Glomerular visceral epithelial cell (primary cell): ENCODE measurements at regions not wholly inside any gene's neighbourhood (a gene's known extent, or its start where the extent isn't known, plus 50 kb on each side); places are given as distances from the start of the nearest gene placed in this dataset.

Source experiments
- DNase-seq: peaks from one replicate; pipeline ENCODE4 v3.0.0-alpha.2; 2016; ENCODE audit errors: extremely low spot score

DNA sequence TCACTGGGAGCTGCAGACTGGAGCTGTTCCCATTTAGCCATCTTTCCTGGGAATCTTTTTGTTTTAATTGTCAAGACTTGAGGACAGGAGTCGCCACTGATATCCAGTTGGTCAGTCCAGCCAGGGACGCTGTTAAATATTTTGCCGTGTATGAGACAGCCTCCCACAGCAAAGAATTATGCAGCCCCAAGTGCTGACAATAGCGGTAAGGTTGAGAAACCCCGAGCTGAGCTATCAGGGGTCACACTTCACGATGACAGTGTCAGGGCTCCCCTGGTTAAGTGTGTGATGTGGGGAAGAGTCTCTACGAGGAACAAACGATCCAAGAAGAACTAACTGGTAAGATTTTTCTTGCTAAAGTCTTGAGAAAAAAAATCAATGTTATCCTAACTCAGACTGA is 372.0 kb upstream of the MPDZ start:
- DNase-seq: no peak

DNA sequence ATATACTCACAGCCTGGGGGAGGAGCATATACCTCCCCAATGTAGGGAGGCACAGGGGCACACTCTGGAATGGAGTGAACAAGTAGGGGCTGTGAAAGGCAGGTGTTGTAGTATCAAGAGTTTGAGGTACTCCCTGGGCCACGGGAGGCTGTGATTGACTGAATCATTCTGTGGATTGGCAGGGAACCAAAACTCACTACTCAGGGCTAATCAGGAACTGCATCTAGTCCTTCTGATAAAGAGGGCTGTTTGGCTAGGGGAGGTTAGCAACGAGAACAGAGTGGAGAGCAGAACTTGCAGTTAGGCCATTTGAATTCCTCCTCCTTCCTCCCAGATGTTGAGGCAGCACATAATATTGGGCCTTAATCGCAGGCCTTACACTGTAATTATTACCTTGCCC is 369.2 kb upstream of the MPDZ start:
- DNase-seq: no peak

DNA sequence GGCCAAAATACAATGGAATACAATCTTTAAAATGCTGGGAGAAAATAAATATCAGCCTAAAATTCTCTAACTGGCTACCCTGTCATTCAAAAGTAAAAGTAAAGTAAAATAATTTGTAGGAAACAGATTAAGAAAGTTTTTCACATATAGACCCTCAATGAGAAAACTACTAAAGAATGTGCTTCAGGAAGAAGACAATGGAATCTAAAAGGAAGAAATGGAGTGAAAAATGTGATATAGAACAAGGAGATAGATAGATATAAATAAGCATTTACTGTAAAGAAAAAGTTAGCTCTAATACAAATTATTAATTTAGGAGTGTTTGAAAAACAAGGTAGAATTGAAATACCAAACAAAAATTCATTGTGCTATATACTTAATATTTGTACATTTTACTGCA is 368.6 kb upstream of the MPDZ start:
- DNase-seq: no peak

DNA sequence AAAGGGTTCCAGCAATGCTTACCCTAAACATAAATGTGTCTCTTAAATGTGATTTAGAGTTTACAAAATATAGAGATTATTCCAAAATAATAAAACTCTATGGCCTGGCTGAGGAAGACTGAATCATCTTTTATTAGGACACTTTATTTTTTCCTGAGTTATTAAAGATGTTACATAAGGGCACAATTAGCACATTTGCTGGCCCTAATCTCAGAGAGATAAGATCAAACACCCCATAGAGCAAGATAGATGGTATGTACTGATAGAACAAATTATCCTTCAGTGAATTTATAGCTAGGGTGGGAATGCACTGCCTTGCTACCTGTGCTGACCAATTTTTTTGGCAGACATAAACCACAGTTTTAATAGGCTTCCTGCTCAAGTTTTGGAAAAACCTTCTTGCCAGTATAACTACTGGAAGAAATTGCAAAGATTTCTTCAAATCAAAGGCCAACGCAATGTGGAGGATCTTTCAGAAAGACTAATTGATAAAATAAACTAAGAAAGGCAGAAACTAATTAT is 367.1 kb upstream of the MPDZ start:
- no peak for DNase-seq

DNA sequence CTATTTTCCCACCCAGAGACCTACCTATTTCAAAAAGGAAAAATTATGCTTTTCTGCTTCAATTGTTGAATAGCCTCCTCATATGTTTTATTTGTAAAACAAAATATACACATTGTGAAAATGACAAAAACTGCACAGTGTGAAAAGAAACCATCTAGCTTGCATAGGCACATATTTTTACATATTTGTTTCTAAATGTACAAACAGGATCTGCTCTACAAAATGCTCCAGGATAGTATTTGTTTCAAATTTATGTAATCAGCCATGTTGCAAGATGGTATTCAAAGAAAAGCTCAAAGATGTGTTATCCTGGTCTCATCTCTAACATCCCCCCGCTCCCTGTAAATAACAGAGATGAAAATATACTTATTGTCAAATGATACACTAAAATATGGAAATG is 366.1 kb upstream of the MPDZ start:
- no peak for DNase-seq

DNA sequence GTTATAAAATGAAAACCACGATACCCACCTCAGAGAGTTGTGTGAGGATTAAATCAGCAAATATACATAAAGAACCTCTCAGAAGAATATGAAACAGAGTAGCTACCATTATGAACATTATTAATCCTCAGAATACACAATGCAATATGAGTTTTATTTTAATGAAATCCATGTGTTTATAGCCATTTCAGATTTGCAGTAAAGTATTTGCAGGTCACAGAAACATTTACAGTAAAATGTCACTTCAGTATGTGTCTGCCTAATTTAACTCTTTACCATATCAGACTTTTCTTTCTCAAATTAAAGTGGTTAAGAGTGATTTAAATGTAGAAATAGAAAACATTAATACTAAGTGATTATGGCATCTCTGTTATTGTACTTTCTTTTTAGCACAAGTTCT is 365.2 kb upstream of the MPDZ start:
- DNase-seq: no peak

DNA sequence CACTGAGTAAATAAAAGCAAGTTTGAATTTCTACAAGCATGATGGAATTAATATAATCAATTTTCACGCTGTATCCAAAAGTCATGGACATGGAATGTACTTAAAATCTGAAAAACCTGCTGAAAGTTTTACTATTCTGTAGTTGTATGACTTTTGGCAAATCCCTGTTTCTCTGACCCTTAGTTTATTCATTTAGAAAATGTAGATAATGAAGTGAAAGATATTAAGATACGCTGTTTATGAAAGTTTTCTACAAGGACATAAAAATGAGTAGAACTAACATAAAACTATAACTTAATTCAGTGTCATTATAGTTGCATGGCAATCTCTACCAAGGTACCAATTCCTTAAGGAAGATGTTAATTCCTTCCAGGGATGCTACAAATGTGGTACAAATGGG is 363.2 kb upstream of the MPDZ start:
- DNase-seq: no peak

DNA sequence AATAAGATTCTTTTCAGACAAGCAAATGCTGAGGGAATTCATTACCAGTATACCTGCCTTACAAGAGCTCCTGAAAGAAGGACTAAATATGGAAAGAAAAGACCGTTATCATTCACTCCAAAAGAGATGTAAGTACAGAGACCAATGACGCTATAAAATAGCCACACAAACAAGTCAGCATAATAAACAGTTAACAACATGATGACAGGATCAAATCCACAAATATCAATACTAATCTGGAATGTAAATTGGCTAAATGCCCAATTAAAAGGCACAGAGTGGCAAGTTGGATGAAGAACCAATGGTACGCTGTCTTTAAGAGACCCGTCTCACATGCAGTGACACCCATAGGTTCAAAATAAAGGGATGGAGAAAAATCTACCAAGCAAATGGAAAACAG is 349.6 kb upstream of the MPDZ start:
- DNase-seq: no peak

DNA sequence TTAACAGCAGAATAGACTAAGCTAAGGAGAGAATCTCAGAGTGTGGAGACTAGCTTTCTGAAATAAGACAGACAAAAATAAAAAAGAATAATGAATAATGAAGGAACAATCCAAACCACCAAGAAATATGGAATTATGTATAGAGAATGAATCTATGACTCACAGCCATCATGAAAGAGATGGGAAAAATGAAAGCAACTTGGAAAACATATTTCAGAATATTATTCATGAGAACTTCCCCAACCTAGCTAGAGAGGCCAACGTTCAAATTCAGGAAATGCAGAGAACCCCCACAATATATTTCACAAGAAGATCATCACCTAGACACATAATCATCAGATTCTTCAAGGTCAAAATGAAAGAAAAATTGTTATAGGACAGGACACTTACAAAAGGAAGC is 349.0 kb upstream of the MPDZ start:
- DNase-seq: no peak

DNA sequence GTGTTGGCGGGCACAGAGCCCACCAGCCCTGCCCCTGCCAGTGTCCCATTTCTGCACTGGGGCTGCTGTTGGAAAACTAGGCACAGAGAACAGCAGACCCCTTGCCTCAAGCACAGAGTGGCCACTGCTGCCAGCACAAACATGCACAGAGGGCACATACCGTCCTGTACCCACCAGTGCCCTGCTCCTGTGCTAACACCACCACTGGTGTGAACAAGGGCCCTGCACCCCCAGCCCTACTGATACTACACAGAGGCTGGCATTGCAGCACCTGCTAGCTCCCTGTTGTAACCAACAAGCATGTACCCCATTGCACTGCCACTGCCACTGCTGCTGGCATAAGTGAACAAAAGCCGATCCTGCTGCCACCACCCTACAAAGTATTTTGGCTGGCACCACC is 348.0 kb upstream of the MPDZ start:
- no peak for DNase-seq

DNA sequence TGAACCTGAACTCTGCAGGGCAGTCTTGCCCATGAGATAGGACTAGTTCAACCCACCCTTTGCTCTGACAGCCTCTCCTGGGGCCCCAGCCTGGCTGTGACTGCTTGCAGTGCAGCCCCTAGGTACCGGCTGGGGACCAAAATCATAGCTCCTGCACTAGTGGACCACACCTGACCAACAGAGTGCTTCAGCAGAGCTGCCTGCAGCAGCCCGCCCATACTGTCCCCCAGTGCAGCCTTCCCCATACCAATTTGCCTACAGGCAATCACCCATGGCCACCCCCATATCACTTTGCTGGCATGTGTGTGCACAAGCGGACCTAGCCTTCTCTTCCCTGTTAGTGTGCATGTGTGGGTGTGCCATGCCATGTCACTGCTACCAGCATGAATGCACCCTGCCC is 347.6 kb upstream of the MPDZ start:
- DNase-seq: no peak

DNA sequence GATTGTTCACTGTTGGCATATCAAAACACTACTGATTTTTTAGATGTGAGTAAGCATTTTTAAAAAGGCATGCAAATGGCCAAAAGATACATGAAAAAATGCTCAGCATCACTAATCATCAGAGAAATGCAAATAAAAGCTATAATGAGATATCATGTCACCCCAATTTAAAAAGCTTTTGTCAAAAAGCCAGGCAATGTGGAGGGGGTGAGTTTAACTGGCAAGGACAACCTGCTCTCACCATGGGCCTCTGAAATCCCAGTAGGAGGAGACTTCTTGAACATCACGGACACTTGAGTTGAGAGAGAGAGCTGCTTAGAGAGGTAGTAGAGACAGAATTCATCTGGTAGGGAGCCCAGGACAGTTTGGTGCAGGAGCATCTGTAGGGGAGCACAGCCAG is 347.1 kb upstream of the MPDZ start:
- no peak for DNase-seq

DNA sequence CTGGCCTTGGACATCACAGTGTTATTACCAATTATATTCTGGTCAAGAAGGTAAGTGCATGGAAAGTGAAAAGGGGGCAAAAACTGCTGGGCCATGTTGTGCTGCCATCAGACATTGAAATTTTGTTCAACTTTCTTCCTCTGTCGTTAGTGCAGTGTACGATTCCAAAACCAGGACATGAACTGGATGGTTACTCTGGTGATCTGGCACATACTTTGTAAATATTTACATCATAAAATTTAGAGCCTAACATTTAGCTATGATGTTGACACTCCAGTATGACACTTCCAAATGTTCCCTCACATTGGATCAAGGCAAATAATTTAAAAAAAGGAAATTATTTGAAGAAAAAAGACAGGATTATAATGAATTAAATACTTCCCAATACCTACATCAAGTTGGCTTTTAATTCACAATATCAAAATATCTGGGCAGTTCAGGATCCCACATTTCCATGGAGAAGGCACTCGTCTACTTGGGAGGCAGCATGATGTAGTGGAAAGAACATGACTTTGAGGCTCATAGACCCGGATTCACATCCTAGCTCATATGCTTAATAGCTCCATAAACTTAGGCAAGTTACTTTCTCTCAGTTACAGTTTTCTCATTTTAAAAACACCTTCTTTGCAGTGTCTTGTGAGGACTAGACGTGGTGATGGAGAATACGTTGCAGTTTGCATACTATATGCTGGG is 342.5 kb upstream of the MPDZ start:
- no peak for DNase-seq

DNA sequence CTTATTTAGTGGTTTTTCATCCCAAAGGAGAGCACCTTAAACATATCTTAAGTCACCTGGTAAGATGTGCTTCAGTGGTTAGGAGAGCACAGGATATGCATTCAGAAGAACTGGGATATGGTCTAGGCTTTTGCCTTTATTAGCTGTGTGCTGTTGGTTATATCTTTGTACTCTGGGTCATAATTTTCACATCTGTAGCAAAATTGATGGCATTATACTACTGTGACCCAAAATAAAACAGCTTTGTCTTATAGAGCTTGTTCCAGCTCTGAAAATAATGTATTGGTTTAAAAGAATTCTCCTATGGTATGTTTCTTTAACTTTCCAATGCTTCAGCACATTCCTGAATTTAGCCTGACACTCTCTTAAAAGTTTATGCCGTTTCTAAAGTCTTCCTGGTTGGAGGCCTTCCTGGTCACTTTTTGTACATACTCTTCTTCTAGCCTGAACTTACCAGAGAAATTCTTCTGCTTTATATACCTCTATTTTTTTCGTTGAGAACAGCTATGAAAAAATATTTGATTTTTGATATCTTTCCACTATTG is 337.1 kb upstream of the MPDZ start:
- no peak for DNase-seq

DNA sequence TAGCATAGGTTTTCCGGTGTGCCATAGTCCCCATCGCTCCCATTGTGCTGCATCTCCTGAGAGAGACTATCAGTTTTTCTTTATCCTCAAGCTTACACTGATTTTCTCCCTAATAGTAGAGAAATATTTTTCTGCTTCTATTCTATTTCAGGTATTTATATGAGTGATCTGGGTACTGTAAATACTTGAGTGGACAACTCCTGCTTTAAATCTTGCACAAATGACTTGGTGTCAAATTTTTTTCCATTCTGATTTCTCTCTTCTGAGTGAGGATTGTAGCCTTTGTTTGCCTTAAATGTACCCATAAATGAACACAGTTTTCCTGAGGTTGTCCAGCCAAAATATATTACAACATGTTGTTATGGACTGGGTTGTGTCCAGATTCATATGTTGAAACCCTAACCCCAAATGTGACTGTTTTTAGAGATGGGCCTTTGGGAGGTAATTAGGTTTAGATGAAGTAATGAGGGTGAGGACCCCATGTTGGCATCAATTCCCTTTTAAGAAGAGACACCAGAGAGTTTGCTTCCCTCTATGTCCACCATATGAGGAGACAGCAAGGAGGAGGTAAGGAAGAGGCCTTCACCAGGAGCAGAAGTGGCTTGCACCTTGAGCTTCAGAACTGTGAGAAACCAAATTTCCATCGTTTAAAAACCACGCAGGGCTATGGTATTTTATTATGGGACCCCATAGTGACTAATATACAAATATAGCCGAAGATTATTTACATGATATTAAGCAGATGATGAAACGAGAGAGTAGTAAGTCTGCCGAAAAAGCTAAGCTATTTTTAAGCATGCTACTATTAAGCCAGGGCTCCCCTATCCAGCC is 336.4 kb upstream of the MPDZ start:
- DNase-seq: no peak

DNA sequence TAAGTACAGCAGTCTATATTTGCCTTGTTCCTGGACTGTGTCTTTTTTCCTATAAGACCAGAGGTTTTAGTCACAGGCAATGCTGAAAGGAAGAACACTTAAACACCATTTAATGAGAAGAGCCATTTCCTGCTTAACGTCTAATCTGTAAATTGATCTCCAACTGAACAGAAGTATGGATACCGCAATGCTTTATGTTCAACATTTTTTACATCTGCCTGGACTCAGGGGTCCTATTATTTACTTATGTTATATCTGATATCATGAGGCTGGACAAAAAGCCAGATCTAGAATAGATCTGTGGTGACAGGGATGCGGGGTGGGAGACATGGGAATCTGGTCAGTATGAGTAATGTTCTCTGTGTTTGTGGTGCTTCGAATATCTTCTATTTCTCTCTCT is 334.6 kb upstream of the MPDZ start:
- DNase-seq: no peak

DNA sequence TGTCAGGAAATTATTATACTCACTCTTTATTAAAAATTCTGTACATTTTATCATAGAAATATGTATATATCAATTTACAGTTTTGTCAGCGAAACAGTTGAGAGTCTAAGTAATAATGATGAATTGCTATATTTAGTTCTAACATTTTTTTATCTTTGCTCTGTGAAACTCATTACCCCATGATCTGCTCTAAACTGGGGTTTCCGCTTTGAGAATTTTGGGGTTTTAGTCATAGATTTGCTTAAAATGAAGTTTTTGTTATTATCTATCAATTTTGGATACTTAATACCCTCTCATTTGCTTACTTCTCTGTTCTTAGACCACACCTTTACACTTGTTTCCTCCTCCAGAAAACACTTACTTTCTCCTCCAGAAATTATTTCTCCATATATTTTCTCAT is 333.8 kb upstream of the MPDZ start:
- DNase-seq: no peak

DNA sequence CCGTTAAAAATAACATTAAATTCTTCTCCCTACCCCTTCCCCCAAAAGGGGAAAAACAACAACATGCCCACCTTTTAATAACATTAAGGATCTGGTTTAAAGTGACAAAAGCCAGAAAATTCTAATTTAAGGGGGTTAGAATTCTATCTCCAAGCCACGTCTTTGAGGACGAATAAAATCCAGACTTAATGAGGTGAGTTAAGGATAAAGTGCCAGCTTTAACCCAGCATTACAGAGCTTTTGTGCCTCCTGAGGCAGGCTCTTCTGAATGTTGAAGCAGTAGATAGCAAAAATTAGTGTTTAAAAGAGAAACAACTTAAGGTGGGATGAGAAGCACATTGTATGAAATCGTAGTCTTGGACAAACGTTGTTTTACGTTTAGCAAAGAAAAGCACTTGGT is 329.0 kb upstream of the MPDZ start:
- DNase-seq: no peak

DNA sequence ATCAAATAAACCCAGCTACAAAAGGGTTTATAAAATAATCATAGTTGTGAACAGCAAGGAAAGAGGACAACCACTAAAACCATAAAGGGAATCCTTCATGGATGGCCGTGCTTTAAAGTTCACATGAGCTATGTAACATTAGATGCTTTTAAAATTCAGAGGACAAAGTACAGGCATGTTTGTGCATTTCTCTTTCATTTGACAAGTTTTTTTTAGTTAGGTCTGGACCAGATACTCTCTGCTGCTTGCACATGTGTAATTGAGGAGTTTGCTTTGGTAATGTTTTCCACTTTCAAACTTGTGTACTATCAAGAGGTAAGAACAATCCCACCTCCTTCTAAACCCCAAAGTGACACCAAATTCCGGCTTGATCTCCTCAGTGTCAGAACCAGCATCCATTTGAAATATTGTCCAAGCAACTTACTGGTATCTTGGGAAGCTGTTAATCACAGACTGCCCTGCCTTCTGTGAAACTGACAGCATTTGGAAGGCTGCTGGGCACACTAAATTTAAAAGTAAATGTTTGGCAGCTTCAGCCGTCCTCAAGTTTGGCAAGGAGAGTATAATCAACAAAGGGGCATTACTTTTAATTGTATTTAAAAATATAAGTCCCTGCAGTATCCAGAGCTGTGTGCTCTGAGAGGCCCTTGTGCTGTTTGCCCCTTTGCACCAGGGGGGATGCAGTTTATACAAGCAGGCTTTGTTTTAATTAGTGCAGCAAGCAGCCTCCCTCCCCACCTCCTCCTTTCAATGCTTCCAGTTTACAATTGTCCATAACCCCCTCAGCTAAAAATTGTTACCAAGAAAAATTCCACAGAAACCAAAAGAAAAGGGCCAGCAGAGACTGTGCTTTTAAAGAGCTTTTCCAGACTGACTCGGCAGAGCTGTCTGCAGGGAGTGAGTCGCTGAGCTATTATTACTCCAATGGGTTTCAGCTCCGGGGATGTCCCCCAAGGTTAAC is 328.3 kb upstream of the MPDZ start:
- no peak for DNase-seq

DNA sequence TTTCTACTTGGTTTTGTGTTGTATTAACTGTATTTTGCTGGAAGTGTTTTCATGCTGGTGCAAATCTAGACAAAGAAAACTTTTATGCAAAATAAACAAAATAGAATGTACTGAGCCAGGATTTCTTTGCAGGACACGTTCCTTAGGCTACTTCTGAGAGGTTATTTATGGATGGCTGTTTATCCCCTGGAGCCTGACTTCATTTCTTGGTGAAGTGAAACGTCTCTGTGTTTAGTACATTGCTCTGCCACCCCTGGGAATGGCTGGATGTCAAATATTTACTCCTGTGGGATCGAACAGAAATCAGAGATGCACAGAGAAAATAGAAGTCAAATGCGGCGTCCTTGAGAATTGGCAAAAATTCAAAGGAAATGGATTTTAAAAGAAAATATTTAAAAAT is 327.1 kb upstream of the MPDZ start:
- no peak for DNase-seq

DNA sequence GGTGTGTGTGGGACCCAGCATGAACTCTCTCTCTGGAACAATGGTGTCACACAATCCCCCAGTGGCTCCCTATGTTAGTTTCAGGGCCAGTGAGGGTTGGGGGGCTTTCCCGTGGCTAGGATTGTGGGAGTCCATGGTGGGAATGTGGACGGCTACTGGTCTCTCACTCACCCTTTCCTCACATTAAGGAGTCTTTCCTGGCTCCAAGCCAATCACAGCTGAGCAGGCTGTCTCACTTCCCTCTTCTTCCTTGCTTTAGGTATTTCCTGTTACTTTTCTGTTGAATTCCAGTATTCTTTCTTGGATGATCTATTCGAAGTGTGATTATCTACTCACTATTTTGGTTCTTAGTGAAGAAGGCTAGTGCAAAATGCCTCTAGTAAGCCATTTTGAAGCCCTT is 324.4 kb upstream of the MPDZ start:
- DNase-seq: no peak

DNA sequence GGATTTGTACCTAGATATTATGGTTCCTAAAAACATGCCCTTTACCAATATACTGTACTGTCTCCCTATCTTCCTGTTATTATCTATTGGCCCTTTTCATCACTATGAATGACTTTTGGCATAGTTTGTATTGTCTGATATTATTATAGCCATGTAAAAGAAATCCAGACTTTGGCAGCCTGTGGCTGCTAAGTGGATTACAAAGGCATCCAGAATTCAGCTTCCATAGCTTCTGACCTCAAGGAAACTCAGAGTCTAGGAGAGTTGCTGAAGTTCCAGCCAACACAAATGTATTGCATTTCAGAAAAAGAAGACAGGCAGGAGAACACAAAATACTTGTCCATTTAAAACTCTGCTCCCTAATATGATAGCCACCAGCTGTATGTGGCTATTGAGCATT is 319.2 kb upstream of the MPDZ start:
- DNase-seq: no peak
